Left lung (tissue), 4 donors: ENCODE measurements at regions not wholly inside any gene's neighbourhood (a gene's known extent, or its start where the extent isn't known, plus 50 kb on each side); places are given as distances from the start of the nearest gene placed in this dataset.

Source experiments
- ATAC-seq: fragments of 200-7000 bp; cut with Tn5 transposase; one replicate; pipeline ENCODE4 v1.9.1; 2020; ENCODE audit warnings: moderate library complexity
- DNase-seq, 4 donors: peaks; one replicate each; pipeline ENCODE4 v3.0.0-alpha.2; 2013 to 2020
- H3K27ac ChIP-seq, 2 donors: fragments of 200-600 bp; sonication (generic) in 1 of 2; one replicate each; pipeline versions ENCODE4 v1.5.0 to v1.8.0; 2020 to 2021
- H3K27me3 ChIP-seq, 2 donors: fragments of 200-600 bp; sonication (generic) in 1 of 2; one replicate each; pipeline versions ENCODE4 v1.5.0 to v1.8.0; 2020 to 2021
- H3K36me3 ChIP-seq, 2 donors: fragments of 200-600 bp; sonication (generic) in 1 of 2; one replicate each; pipeline versions ENCODE4 v1.5.0 to v1.8.0; 2020 to 2021
- H3K4me1 ChIP-seq, 2 donors: fragments of 200-600 bp; one replicate each; pipeline ENCODE4 v1.8.0; 2021
- H3K4me3 ChIP-seq, 2 donors: fragments of 200-600 bp; sonication (generic) in 1 of 2; one replicate each; pipeline versions ENCODE4 v1.5.0 to v1.8.0; 2020 to 2021; ENCODE audit warnings: mild to moderate bottlenecking in 1 of 2
- H3K9me3 ChIP-seq, 2 donors: fragments of 200-600 bp; sonication (generic) in 1 of 2; one replicate each; pipeline versions ENCODE4 v1.5.0 to v1.8.0; 2020 to 2021
- intact Hi-C, 2 donors: fragments of 100-400 bp; cut with DNase I; formaldehyde crosslinking; loops; one replicate each; pipeline versions ENCODE4 v1.11.2 to v1.14.2; 2022
- TF ChIP-seq, protein P1 (sequence below), 2 donors: fragments of 200-600 bp; sonication (generic) in 1 of 2; IDR thresholded peaks; one replicate each; pipeline versions ENCODE4 v1.5.0 to v1.8.0; 2021; ENCODE audit warnings: antibody characterized with exemption in 2 of 2
- donor health status: DM: no; HTN: yes; CAD: no.
- donor health status: DM: no; HTN: no; CAD: no.

DNA sequence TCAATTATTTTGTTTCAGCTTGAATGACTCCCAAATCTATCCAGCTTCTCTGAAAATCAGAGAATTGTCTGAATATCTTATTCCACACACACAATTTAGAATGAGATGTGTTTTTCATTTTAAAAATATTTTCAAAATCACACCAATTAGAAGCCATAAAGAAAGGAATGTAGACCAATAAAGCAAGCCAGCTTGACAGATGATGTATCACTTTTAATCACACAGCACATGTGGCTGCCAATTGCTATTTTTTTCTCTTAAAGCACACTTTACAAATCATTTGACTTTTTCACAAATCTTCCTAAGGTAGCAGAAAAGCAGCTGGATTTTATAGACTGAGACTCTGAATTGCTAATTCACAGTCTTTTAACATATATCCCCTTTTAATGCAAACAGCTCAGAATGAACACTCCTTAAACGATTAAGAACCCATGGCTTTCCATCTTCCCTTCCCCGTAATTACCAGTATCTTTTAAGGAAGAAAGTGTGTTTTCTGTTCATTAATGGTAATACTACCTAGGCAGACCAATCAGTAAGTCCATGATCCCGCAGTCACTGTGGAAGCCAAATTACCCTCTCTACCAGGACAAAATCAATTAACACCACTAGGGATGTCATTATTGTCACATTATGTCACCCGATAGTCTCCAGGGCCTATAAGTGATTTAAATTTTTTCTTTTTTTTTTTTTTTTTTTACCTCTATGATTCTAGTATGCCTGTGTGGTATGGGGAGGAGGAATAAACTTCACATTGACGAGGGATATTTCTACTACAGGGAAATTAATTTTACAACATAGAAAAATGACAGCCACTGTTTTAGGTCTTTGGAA, 250.0 kb upstream of the VEPH1 start:
- DNase-seq (no peak), ATAC-seq (no peak)
- Histone ChIP-seq H3K9me3 (no peaks in the 10 kb centered on the region), H3K36me3 (no peaks in the 10 kb centered on the region), H3K4me3 (no peak overlapping the region), H3K27me3 (no peaks in the 10 kb centered on the region), H3K27ac (no peak overlapping the region), H3K4me1 (no peaks in the 10 kb centered on the region)
- TF ChIP-seq, protein P1, sequence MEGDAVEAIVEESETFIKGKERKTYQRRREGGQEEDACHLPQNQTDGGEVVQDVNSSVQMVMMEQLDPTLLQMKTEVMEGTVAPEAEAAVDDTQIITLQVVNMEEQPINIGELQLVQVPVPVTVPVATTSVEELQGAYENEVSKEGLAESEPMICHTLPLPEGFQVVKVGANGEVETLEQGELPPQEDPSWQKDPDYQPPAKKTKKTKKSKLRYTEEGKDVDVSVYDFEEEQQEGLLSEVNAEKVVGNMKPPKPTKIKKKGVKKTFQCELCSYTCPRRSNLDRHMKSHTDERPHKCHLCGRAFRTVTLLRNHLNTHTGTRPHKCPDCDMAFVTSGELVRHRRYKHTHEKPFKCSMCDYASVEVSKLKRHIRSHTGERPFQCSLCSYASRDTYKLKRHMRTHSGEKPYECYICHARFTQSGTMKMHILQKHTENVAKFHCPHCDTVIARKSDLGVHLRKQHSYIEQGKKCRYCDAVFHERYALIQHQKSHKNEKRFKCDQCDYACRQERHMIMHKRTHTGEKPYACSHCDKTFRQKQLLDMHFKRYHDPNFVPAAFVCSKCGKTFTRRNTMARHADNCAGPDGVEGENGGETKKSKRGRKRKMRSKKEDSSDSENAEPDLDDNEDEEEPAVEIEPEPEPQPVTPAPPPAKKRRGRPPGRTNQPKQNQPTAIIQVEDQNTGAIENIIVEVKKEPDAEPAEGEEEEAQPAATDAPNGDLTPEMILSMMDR (IDR thresholded peaks at IDR 0.05) = no peak
- intact Hi-C loops = no loop called here

DNA sequence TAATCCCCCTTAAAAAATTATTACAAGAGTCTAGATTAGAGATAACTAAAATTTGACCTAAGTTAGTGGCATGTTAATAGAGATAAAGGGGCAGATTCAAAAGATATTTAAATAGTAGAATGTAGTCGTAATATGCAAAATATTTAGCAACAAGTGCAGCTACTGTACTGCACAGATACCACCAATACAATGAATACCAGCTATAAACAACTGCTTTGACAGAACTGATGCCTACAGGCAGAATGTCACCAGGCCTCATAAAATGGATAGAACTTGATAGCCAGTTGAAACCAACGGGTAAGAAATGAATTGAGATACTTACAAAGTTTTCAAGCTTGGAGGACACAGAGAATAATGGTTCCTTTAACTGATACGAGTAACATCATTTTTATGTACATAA, 249.3 kb upstream of the VEPH1 start:
- no peak for DNase-seq
- no peak for ATAC-seq
- H3K27ac ChIP-seq = no peak overlapping the region
- no peaks in the 10 kb centered on the region for H3K4me1 ChIP-seq
- H3K27me3 ChIP-seq = no peaks in the 10 kb centered on the region
- no peaks in the 10 kb centered on the region for H3K9me3 ChIP-seq
- no peak overlapping the region for H3K4me3 ChIP-seq
- TF ChIP-seq, protein P1 (IDR thresholded peaks at IDR 0.05) = no peak
- intact Hi-C loops = no loop called here
- no peaks in the 10 kb centered on the region for H3K36me3 ChIP-seq

DNA sequence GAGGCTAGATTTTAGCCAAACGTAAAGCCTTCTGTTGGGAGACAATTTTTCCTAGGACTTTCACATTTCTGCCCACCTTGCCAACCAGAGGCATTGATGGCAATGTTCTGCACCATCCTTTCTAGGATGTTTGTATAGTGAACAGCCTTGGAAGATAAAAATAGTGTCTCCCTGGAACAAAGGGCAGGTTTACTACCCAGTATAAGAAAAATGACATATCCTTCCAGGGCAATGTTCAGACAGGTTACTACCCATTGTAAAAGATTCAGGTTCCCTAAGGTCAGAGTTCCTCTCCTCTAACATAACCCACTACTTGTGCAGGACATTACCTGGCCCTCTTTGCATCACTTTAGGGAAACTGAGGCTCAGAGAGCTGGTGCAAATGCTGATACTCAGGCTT, 248.2 kb upstream of the VEPH1 start:
- no peak for DNase-seq
- no peaks in the 10 kb centered on the region for H3K27me3 ChIP-seq
- H3K4me3 ChIP-seq = no peak overlapping the region
- no peaks in the 10 kb centered on the region for H3K4me1 ChIP-seq
- no peak overlapping the region for H3K27ac ChIP-seq
- no peak for ATAC-seq
- H3K36me3 ChIP-seq = no peaks in the 10 kb centered on the region
- intact Hi-C loops = no loop called here
- TF ChIP-seq, protein P1 (IDR thresholded peaks at IDR 0.05) = no peak
- H3K9me3 ChIP-seq = no peaks in the 10 kb centered on the region

DNA sequence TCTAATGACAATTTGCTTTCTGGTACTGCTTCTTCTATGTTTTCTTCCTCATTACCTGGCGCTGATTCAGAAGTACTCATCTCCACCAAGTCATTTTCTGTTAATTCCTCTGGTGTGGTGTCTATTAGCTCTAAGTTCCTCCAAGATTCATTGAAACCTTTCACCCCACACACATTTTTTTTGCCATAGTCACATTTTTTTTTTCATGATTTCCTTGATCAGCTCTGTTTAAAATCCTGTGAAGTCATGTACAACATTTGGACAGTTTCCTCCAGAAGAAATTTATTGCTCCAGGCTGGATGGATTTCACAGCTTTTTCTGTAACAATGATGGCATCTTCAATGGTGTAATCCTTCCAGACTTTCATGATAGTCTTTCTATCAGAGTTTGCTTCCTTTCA, 243.2 kb upstream of the VEPH1 start:
- Histone ChIP-seq H3K4me3 (no peak overlapping the region), H3K27ac (no peak overlapping the region), H3K9me3 (peaks cover 0 to 20% of the 10 kb centered on the region in 2 donors), H3K36me3 (no peaks in the 10 kb centered on the region), H3K27me3 (no peaks in the 10 kb centered on the region), H3K4me1 (no peaks in the 10 kb centered on the region)
- DNase-seq (no peak), ATAC-seq (no peak)
- TF ChIP-seq, protein P1 (IDR thresholded peaks at IDR 0.05) = no peak
- intact Hi-C loops = no loop called here

DNA sequence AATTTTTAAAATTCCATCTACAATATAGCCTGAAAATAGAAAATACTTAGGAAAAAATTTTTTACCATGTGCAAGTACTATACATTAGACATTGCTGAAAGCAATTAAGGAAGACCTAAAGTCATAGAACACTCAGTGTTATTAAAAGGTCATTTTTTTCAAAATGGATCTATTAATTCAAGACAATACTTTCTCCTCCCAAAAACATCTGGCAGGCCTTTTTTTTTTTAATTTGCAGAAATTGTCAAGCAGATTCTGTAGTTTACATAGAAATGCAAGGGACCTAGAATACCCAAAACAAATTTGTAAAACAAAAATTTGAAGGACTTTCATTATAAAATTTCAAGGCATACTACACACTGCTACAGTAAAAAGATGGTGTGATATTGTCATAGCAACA, 238.4 kb upstream of the VEPH1 start:
- intact Hi-C loops = no loop called here

More for the DNA sequence above, 238.4 kb upstream of the VEPH1 start:
- no peak for ATAC-seq
- TF ChIP-seq, protein P1 (IDR thresholded peaks at IDR 0.05) = no peak
- Histone ChIP-seq H3K4me1 (no peaks in the 10 kb centered on the region), H3K9me3 (peaks cover 0 to 21% of the 10 kb centered on the region in 2 donors), H3K4me3 (no peak overlapping the region), H3K27ac (no peak overlapping the region), H3K36me3 (no peaks in the 10 kb centered on the region), H3K27me3 (no peaks in the 10 kb centered on the region)
- DNase-seq = no peak
